Mesenteric fat pad (tissue), 1 donor: ENCODE measurements at regions not wholly inside any gene's neighbourhood (a gene's known extent, or its start where the extent isn't known, plus 50 kb on each side); places are given as distances from the start of the nearest gene placed in this dataset.

Experiments
- DNase-seq: peaks from one replicate; pipeline ENCODE4 v3.0.0-alpha.2; 2020; ENCODE audit warnings: low spot score
- donor health status: DM: yes; HTN: yes; CAD: no.

DNA sequence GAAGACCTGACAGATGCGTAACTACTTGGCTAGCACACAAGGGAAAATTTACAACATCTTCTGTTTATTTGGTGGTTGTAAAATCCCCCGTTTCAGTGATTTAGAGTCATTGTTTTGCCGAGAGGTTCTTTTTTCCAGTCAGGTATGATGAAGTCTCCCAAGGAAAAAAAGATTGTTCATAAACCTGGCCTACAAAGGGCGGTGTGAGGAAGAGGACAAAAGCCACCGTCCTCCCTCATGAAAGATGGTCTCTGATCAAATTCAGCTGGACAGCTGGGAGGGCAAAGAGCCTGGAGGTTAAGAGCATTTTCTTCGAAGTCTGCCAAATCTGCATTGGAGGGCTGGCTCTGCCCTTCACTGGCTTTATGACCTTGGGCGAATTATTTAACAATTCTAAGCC is 419.9 kb downstream of the HAPSTR1 start:
- no peak for DNase-seq

DNA sequence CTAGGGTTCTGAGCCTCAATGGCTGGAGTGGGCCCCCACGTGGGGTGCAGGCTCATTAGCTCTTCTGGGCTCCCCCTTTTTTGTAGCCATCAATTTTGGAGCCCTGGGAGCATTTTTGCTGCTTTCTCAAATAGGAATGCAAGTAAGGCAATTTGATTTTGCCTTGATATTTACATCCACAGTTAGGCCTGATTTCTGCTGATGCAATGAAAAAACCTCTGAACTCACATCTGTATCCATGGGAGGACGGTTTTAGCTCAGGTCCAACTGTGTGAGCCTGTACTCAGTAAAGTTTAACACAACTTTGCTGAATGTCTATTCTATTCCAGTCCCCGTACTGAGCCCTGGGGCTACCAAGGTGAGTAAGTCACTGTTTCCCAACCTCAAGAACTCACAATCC is 425.0 kb downstream of the HAPSTR1 start:
- DNase-seq = no peak

DNA sequence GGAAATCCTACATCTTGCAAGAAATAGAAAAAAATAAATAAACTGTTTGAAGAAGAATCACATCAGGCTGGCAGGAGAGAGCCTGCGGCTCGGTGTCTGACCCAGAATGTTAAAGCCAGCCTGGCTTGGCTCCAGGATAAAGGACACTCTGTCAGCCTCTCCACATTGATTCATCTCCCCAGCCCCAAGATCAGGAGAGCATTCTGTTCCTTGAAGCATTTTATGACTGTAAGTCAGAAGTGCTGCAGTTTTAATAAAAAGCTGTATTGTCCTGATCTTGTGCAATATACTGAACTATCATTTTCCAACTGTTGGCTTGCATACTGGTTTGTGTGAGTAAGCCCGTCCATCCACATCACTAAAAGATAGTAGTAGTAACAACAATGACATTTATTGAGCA is 426.6 kb downstream of the HAPSTR1 start:
- no peak for DNase-seq

DNA sequence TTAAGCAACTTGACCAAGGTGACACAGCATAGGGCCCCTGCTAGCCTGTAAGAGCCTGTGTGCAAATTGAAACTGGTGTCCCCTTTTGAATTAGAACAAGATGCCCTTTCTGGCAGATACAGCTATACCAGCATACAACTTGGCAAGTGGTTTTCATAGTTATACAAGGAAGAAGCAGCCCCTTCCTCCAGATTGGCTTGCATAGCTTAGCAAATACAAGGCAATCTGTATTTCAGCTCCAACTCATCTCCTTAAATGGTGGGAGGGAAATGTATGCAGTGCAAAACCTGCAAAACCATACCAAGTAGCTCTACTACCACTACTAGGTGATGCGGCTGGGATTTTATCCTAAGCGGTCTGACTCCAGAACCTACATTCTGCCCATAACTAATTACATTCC is 427.1 kb downstream of the HAPSTR1 start:
- DNase-seq = no peak

DNA sequence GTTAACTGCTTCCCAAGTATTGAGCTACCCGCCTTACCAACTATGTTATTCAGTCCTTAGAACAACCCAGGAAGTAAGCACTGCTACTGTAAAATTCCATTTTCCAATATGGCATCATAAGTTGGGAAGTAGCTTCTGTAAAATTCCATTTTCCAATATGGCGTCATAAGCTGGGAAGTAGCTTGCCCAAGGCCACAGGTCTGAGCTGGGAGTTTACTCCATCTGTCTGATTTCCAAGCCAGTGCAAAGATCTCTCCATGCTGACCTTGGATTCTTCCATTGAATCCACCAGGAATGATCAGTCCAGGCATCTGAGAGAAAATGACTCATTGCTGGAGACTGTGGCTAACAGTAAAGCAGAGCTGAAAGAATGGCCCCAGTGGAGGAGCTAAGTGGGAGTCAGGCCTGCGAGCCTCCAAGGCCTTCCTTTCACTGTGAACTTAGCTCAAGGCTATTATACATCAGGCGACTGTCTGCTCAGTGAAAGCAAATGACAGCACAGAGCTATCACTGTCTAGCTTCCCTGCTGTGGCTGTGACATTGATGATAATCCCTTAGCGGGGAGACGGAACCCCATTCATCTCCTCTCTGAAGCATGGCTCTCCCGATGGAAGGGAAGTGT is 430.4 kb downstream of the HAPSTR1 start:
- DNase-seq = no peak

DNA sequence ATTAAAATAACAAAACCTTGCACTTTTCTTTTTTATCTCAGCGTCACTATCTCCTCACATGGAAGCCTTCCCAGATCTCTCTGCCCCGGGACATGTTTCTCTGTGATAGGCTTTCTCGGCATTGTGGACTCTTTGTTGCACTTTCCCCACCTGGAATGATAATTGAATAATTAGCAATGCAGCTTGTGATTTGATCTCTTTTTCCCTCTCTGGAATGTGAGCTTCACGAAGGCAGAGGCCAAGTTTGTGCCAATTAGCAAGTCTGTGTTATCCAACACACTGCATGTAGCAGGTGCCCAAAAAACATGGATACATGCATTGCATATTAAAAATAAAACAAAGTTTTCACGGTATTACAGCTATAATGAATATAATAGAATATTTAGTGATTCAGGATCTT is 431.2 kb downstream of the HAPSTR1 start:
- no peak for DNase-seq

DNA sequence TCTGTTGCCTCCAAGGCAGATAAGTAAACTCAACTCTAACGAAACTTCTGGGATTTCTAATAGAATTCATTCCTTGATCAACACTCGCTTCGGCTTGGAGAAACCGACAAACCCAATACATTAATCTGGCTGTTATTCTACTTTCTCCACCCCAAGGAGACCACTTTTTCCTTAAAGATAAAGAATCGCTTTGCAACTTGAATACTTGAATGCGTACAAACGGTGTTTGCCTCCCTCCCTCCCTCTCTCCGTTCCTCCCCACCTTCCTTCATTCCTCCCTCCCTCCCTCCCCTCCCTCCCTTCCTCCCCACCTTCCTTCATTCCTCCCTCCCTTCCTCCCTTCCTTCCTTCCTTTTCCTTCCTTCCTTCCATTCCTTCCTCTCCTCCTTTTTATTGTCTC is 432.6 kb downstream of the HAPSTR1 start:
- no peak for DNase-seq

DNA sequence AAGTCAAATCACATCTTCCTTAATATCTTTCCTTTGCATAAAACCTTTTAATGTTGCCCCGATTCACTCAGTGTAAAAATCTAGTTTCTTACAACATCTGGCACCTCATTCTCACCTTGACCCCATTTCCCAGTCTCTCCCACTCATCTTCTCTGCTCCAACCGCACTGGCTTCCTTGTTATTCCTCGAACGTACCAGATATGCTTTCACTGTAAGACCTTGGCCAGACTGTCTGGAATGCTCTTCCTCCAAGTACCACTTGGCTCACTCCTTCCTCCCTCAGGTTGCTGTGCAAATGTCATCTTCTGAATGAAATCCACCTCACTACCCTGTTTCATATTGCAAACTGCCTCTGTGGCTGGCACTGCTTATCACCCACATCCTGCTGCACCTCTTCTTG is 433.6 kb downstream of the HAPSTR1 start:
- DNase-seq = no peak

DNA sequence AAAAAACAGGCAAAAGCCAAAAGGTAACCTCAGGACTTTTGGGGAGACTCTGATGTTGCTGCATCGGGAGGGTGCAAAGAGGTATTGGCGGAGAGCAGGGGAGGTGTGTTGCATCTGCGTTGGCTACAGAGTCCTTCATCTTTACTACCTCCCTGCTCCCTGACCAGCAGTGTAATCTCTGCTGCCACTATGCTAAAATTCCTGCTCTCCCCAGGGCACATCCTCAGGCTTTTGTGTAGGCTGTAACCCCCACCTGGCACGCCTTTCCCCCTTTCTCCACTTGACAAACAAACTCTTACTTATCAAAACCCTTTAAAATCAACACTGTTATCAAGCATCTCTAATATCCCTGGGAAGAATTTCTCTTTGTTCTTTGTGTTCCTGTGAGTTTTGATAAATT is 435.3 kb downstream of the HAPSTR1 start:
- no peak for DNase-seq

DNA sequence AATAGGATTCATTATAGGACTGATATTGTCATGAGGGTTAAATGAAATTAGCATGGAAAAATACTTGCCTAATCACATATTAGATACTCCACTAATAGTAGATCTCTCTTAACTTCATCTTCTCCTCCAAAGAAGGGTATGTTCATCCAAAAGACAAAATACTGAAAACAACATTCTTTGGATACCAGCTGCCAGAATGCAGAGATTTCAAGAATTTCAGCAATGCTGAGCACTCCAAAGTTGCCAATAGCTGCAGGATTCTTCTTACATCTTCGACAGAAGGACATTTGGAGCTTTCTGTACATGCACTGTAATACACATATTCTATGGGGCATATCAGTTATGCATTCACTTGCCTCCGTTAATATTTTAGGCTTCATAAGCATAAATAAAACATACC is 436.5 kb downstream of the HAPSTR1 start:
- no peak for DNase-seq

DNA sequence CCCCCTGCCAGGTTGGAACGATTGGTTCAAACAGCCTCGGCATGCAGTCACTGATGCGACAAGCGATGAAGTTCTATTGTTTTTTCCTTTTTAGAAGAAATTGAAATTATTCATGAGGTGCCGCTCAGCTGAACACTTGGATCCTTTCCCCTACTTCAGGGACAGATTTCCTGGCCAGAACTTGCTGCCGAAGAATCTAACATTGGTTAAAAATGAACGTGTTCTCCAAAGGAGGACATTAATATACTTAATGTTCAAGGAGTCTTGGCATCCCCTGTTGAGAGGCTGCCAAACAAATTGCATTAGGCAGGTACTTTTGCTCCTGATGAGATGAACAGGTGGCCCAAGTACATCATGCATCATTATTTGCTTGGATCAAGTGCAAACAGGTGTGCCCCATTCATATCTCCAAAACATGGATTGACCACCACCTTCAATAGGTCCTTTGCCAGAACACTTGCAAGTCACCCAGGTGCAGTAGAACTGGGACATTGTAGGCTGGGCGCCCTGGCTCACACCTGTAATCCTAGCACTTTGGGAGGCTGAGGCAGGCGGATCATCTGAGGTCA is 437.2 kb downstream of the HAPSTR1 start:
- DNase-seq = no peak

DNA sequence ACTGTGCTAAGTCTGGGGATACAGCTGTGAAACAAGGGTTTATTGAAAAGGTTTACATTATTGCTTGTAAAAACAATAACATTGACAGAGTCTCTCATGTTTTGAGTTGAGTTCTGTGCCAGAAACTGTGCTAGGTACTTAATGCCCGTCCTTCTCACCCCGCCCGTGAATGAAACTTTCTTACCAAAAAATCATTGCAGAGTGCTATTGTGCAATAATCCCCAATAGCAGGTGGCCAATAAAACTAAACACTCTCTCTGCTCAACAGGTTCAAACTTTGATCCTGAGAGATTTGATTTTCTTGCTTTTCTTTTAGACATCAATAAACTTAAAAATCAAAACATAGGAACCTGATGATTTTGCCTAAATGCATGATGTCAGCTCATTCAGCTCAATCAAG is 441.6 kb downstream of the HAPSTR1 start:
- DNase-seq = no peak

DNA sequence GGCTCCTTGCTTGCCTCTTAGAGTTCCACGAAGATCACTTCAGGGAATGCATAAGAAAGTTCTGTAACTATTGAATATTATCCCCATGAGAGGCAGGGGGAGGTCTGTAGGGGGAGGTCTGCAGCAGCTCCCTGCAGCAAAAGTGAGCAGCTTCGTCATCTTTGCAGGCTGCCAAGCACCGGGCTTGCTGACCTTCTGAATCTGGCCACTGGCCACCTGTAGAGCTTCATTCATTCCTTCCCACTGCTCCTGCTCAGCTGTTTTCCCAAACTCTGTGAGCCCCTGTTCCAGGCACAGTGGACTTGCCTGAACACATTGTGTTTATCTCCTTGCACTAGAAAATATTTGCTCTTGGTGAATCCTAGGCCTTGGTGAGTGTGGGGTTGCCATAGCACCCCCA is 443.3 kb downstream of the HAPSTR1 start:
- DNase-seq = no peak

DNA sequence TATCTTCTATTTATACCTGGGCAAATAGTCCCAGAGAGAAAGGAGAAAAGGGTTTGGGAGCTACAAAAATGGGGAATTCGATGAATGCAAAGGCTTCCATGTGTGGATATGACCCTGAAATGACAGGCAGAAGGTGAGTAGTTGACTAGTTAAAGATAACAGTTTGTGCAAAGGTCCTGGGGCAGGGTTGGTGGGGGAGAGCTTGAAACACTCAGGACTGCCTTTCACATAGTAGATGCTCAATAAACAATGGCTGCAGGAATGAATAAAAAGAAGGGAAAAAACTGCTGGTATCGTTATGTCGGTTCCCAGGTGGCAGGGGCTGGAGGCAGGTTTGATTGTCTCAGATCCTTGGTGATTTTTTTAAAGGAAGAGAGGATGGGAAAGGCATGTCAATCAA is 445.5 kb downstream of the HAPSTR1 start:
- no peak for DNase-seq

DNA sequence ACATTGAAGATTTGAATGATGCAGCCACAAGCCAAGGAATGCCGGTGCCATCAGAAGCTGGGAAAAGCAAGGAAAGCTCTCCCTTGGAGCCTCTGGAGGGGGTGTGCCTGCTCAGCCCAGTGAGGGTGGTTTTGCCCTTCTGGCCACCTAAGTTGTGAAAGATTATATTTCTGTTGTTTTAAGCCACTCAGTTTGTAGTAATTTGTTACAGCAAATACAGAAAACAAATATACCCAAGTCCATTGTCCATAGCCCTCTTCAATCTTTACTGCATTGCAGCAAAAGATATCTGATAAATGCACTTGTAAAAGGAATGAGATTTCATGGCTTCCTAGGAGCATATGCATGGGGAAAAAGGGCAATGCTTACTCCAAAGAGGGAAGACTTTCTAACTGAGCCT is 447.9 kb downstream of the HAPSTR1 start:
- DNase-seq = no peak

DNA sequence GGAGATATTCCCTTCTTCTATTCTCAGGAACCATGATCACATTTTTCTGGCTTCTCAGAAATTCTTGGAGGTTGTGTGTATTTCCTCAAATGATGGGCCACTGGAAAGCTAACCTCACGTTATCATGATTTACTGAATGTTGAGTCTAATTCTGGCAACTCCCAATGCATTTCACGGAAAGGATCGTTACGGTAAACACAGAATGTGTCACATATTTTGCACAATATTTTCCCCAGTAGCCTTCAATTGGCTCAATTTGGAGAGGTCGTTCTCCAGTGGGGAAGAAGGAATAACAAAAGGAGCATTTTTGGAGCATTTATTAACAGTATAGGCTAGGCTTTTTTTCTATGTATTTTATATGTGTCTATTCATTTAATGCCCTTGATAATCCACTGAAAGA is 450.3 kb downstream of the HAPSTR1 start:
- no peak for DNase-seq

DNA sequence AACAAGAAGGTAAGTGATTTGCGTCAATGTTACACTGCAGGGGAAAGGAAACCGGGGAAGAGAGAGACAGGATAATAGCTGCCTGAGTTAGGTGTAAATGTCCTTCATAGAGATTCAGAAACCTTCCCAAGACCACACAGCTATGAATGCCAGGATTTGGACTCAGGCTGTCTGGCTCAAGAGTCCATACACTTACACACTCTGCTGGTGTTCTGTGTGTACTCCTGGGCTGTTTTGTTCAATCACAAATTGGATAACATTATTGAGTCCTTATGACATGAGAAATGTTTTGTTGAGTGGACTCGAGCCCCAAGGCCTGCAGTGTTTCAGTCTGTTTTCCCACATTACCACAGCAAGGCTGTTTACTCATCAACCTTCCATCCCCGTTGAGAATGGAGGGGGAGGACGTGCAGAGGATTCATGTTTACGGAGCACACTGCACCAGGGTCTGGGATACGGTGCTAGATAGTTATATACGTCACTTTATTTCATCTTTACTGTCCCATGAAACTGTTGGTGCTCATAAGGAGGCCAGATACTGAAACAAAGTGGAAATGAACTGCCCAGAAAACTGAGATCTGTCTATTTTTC is 450.8 kb downstream of the HAPSTR1 start:
- DNase-seq = no peak

DNA sequence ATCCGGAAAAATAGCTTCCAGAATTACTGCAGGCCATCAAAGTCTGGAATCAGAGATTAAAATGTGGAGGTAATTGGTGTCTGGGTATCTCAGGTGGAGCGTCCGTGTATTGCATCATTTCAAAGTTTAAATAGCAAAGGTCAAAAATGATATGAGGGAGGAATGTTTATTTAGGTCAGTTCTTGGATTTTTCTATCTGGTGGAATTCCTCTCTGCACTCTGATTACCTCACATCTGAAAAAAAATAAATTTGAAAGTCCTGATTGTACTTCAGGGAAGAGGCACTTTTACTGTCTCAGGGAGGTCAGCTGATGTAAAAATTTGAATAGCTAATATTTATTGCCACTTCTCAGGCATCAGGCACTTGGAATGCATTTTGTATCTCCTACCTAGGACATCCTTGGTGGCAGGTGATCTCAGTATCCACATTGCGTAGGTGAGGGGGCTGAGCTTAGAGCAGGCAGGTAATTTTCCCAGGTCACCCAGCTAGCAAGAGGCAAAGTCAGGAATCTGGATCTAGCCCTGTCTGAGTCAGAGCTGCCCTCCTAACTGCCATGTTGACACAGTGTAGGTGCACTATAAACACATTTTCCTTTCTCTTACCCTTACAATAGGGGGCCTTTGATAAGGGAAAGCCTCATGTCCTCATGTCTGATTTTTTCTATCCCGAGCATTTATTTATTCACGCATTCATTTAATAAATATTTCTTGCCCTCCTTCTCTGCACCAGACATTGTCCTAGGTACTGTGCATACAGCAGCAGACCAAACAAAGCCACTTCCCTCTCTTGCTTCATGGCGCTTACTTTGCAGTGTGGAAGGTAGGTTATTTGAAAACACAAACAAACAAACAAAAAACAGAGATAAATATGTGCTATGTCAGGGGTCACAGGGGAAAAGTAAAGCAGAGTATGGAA is 454.3 kb downstream of the HAPSTR1 start:
- no peak for DNase-seq

DNA sequence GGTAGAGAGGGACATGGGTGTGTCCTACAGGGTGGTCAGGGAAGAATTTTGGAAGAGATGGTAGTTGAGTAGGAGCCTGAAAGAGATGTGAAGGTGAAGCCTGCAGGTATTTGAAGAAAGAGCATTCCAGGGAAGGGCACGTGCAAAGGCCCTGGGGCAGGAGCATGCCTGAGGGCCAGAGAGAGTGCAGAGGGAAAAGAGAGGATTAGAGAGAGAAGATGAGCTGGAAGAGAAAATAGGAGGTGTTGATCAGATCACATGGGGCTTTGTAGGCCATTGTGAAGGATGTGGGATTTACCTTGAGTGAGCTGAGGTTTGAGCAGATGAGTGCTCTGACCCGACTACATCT is 455.0 kb downstream of the HAPSTR1 start:
- DNase-seq = no peak

DNA sequence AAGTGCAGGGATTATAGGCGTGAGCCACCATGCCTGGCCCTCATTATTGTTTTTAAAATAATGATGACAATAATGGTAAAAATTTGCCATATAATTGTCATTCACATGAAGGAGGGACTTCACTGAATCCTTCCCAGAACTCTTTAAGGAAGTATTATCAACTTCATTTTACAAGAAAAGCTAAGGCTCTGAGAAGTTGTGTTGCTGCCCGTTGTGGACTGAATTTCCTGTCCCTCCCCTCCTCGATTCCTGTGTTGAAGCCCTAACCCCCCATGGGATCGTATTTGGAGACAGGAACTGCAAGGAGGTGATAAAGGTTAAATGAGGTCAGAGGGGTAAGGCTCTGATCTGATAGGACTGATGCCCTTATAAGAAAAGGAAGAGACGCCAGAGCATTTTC is 458.0 kb downstream of the HAPSTR1 start:
- DNase-seq = no peak

DNA sequence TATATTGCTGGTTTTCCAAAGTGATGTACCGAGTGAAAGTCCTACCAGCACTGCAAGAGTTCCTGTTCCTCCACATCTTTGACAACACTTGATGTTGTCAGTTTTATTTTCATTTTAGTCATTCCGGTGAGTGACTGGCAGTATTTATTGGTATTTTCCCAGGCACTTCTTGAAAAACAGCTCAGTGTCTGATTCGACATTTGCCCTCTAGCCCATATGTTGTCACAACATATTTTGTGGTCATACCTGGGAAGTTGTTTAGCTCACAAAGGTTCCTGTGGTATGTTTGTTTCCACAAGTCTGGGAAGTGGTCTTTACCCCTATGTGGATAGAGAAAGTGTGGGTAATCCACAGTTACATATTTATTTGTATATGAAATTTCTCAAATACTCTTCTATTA is 463.6 kb downstream of the HAPSTR1 start:
- DNase-seq = no peak

DNA sequence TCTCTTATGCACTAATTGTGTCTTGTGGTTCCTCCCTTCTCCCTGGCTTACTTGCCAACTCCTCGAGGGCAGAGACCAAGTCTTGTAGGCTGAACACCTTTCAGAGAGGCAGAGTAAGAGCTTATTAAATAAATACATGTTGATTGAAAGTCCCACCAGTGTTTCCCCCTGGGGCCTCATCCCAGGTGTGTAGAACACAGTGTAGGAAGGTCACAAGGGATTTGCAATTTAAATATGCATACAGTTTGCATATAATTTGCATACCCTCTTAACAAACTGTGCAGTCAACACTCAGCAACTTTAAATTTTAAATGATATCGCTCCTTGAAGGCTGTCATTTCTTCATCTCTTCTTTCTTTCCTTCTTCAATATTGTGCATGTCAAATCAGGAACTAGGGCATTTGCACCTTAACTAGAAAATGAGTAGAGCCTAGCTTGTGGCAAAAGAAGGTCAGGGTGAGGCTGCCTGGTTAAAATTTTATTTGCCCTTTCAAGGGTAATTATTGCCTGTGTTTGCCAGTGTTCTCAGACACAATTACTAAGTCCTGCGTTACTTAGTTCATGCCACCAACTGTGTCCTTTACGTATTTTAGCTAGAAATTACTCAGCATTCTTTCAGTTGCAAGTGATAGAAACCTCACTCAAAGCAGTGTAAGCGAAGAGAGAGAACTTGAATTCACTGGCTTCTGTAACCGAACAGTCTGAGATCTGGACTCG is 465.7 kb downstream of the HAPSTR1 start:
- no peak for DNase-seq
